Neuron (in vitro differentiated cells): ENCODE measurements at regions not wholly inside any gene's neighbourhood (a gene's known extent, or its start where the extent isn't known, plus 50 kb on each side); places are given as distances from the start of the nearest gene placed in this dataset.

Source experiments
- H2AFZ ChIP-seq: one replicate; pipeline ENCODE4 v1.6.1; 2013; ENCODE audit warnings: low read depth, mild to moderate bottlenecking, inconsistent platforms, low read length, moderate library complexity
- H3K27me3 ChIP-seq: one replicate; pipeline ENCODE4 v1.6.1; 2013; ENCODE audit warnings: low read length; ENCODE audit not compliant: insufficient read depth
- H3K36me3 ChIP-seq: one replicate; pipeline ENCODE4 v1.6.1; 2013; ENCODE audit warnings: low read length; ENCODE audit not compliant: insufficient read depth
- H3K4me1 ChIP-seq: one replicate; pipeline ENCODE4 v1.6.1; 2013; ENCODE audit warnings: low read length; ENCODE audit not compliant: insufficient read depth
- H3K4me3 ChIP-seq: 2 replicates; pipeline ENCODE4 v1.5.1; 2013; ENCODE audit warnings: mild to moderate bottlenecking, low read length, moderate library complexity
- H3K9me3 ChIP-seq: one replicate; pipeline ENCODE4 v1.6.1; 2013; ENCODE audit warnings: low read length

- Histone ChIP-seq H2AFZ (no peak overlapping the region), H3K4me1 (no peaks in the 10 kb centered on the region), H3K27me3 (no peaks in the 10 kb centered on the region), H3K36me3 (no peaks in the 10 kb centered on the region), H3K9me3 (no peaks in the 10 kb centered on the region), H3K4me3 (no peak overlapping the region)
Measured at GRCh38 chr3:135905058-135905724, 60.3 kb upstream of the PPP2R3A start.

DNA sequence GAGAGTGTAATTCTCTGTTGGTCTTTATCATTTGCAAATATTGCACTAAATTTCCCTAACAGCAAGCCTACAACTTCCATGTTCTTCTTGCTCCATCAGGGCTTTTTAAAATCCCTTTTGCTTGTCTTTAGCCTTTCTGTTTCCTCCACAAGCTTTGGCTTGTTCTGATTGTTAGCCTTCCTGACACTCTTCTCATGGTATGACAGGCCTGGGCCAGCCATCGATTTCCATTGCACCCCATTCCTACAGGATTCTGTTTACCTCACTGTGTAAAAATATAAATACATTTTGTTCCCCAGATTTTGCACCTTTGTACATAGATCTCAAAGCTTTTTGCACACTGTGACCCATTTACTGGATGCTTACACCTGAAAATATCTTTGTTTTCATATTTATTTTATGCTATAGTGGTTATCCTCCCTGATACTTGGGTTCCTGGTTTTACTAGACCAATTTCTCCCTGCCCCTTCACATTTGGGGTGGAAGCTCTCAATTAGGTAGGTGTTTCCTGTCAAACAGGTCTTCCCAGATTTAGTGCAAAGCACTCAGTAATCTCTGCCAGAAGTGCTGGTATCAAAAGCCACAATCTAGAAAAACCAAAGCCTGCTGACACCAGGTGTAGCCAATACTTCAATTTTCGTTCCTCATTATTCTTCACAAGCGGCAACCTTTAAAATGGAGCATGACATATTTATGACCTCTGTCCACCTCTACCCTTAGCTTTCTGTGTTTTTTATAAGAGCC is 57.9 kb upstream of the PPP2R3A start:
- Histone ChIP-seq H3K9me3 (no peaks in the 10 kb centered on the region), H3K4me3 (no peak overlapping the region), H3K4me1 (no peaks in the 10 kb centered on the region), H3K36me3 (no peaks in the 10 kb centered on the region), H3K27me3 (no peaks in the 10 kb centered on the region), H2AFZ (no peak overlapping the region)

DNA sequence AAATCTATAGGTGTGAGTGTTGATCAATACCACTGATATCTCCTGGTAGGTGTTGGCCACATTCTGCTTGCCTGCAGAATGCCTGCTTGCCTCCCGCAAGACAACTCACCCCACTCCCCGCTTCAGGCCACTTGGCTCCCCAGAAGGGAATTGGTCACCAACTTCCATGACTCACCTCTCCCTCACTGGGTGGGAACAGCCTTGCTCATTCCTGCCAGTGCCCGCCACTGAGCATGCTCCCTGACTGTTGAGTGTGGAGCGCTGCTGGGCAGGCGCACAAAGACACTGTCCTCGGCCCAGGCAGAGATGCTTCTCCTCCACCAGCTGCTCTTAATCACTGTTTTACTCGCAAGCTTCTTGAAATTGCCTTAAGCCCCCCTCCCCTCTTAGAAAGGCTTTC is 57.3 kb upstream of the PPP2R3A start:
- H3K4me3 ChIP-seq = no peak overlapping the region
- H3K36me3 ChIP-seq = no peaks in the 10 kb centered on the region
- no peaks in the 10 kb centered on the region for H3K27me3 ChIP-seq
- H2AFZ ChIP-seq = no peak overlapping the region
- H3K4me1 ChIP-seq = no peaks in the 10 kb centered on the region
- H3K9me3 ChIP-seq = no peaks in the 10 kb centered on the region

- Histone ChIP-seq H2AFZ (no peak overlapping the region), H3K36me3 (no peaks in the 10 kb centered on the region), H3K4me1 (no peaks in the 10 kb centered on the region)
Measured at GRCh38 chr3:135908737-135909136, 56.8 kb upstream of the PPP2R3A start.

GRCh38 chr3:135911110-135911509 is 54.4 kb upstream of the PPP2R3A start:
- Histone ChIP-seq H2AFZ (no peak overlapping the region), H3K4me1 (no peaks in the 10 kb centered on the region), H3K36me3 (no peaks in the 10 kb centered on the region), H3K27me3 (no peaks in the 10 kb centered on the region), H3K4me3 (no peak overlapping the region), H3K9me3 (no peaks in the 10 kb centered on the region)

More at GRCh38 chr3:135908737-135909136, 56.8 kb upstream of the PPP2R3A start:
- Histone ChIP-seq H3K9me3 (no peaks in the 10 kb centered on the region), H3K27me3 (no peaks in the 10 kb centered on the region), H3K4me3 (no peak overlapping the region)

DNA sequence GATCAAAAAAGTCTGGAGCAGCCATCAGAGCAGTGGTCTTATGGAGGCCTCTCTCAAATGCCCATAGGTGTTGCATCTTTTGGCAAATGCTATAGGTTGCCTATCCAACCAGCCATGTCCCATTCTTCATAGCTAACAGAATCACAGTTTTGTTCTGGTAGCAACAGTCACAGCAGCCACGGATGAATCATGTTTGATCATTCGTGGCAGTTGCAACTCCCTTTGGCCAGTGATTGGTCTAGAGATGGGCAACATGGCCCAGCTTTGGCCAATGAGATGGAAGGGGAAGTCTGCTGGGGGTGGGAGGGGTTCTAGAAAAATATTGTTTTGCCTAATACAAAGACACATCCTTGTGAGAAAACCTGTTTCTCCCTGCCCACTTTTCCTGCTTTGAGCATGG is 50.3 kb upstream of the PPP2R3A start:
- Histone ChIP-seq H3K36me3 (no peaks in the 10 kb centered on the region), H3K9me3 (no peaks in the 10 kb centered on the region), H2AFZ (no peak overlapping the region), H3K4me3 (no peak overlapping the region), H3K4me1 (no peaks in the 10 kb centered on the region), H3K27me3 (no peaks in the 10 kb centered on the region)
